Activated naive CD4-positive, alpha-beta T cell treated with anti-CD3 and anti-CD28 coated beads for 36 hours (primary cell): ENCODE measurements at regions not wholly inside any gene's neighbourhood (a gene's known extent, or its start where the extent isn't known, plus 50 kb on each side); places are given as distances from the start of the nearest gene placed in this dataset.
"Not testable (repeated sequence)": the region's sequence is repeated elsewhere in the genome, so short reads cannot be mapped to it uniquely, and the experiment has no call there.

Experiments
- CTCF ChIA-PET: fragments of 350-600 bp; sonication (Branson Sonifier 250); formaldehyde crosslinking; loops from one replicate; lab custom pipeline; 2021; ENCODE audit warnings: antibody characterized with exemption; lab: Charles Lee
- DNase-seq: peaks from one replicate; pipeline ENCODE4 v3.0.0-alpha.2; 2020
- H3K27ac Mint-ChIP-seq: one replicate; pipeline ENCODE4 v1.8.0; 2021; ENCODE audit warnings: mild to moderate bottlenecking, mixed read lengths
- H3K27me3 Mint-ChIP-seq: one replicate; pipeline ENCODE4 v1.8.0; 2021; ENCODE audit warnings: low read depth, mixed read lengths
- H3K36me3 Mint-ChIP-seq: one replicate; pipeline ENCODE4 v1.8.0; 2021; ENCODE audit warnings: low read depth, mixed read lengths
- H3K4me1 Mint-ChIP-seq: one replicate; pipeline ENCODE4 v1.8.0; 2021; ENCODE audit warnings: low read depth, mixed read lengths
- H3K4me3 Mint-ChIP-seq: one replicate; pipeline ENCODE4 v1.8.0; 2021; ENCODE audit warnings: mild to moderate bottlenecking, moderate library complexity, mixed read lengths
- H3K9me3 Mint-ChIP-seq: one replicate; pipeline ENCODE4 v1.8.0; 2021; ENCODE audit warnings: mixed read lengths
- intact Hi-C: fragments of 100-400 bp; cut with micrococcal nuclease; formaldehyde crosslinking; loops from one replicate; pipeline ENCODE4 v1.15.1; 2023

DNA sequence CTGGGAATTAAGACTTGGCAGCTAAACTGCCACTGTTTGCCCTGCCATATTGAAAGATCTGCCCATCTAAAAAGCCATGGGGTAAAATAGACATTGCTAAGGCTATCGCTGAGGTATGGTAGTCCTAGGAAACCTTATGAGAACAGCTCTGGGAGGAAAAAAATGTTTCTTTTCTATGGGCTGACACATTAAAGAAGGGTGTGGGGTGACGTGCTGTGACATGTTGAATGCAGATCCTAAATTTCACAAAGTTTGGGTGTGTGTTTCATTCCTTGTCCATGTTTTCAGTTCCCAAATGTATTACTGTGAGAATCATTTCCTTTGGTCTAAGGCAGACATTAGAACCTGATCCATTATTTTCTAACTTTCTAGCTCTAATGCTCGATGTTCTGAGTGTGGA lies 766.4 kb downstream of the BCL11A start:
- H3K4me1 Mint-ChIP-seq: no peaks in the 10 kb centered on the region
- no peaks in the 10 kb centered on the region for H3K27me3 Mint-ChIP-seq
- no peak overlapping the region for H3K27ac Mint-ChIP-seq
- no peaks in the 10 kb centered on the region for H3K9me3 Mint-ChIP-seq
- intact Hi-C loops: no loop called here
- CTCF ChIA-PET: no interaction called here
- no peaks in the 10 kb centered on the region for H3K36me3 Mint-ChIP-seq
- no peak overlapping the region for H3K4me3 Mint-ChIP-seq
- no peak for DNase-seq

GRCh38 chr2:59786684-59787083 lies 766.8 kb downstream of the BCL11A start:
- Mint-ChIP-seq H3K4me3 (no peak overlapping the region), H3K27ac (no peak overlapping the region), H3K27me3 (no peaks in the 10 kb centered on the region), H3K9me3 (no peaks in the 10 kb centered on the region), H3K36me3 (no peaks in the 10 kb centered on the region), H3K4me1 (no peaks in the 10 kb centered on the region)
- intact Hi-C loops: no loop called here
- no peak for DNase-seq
- CTCF ChIA-PET: interaction anchor here (0.7 kb wide), 1 partner anchor 35 kb away, joined by 3 read pairs; no protein-coding TSS in a partner anchor

- Mint-ChIP-seq H3K9me3 (no peaks in the 10 kb centered on the region), H3K4me1 (no peaks in the 10 kb centered on the region), H3K36me3 (no peaks in the 10 kb centered on the region), H3K4me3 (no peak overlapping the region), H3K27me3 (no peaks in the 10 kb centered on the region), H3K27ac (no peak overlapping the region)
- CTCF ChIA-PET: no interaction called here
- DNase-seq: no peak
- intact Hi-C loops: no loop called here
Observed at GRCh38 chr2:59779571-59779970, 773.9 kb downstream of the BCL11A start.

- H3K36me3 Mint-ChIP-seq: no peaks in the 10 kb centered on the region
- H3K27me3 Mint-ChIP-seq: no peaks in the 10 kb centered on the region
- CTCF ChIA-PET: no interaction called here
- H3K9me3 Mint-ChIP-seq: no peaks in the 10 kb centered on the region
- no peak overlapping the region for H3K4me3 Mint-ChIP-seq
- no peak for DNase-seq
- intact Hi-C loops: no loop called here
- no peak overlapping the region for H3K27ac Mint-ChIP-seq
- no peaks in the 10 kb centered on the region for H3K4me1 Mint-ChIP-seq
Observed at GRCh38 chr2:59777120-59777519, 776.3 kb downstream of the BCL11A start.

DNA sequence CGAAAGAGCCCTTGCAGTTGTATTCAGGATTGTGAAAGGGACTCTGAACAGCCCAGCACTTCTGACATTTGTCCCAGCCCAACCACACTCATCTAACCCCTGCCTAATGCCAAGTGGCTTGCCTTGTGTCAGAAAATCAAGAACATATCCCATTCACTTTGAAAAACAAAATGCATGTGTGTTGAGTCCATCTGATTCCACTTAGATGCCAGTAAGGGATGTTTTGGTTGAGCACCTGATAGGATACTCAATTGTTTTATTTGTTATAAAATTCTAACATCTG lies 776.8 kb downstream of the BCL11A start:
- H3K27ac Mint-ChIP-seq: no peak overlapping the region
- H3K4me1 Mint-ChIP-seq: no peaks in the 10 kb centered on the region
- no peak overlapping the region for H3K4me3 Mint-ChIP-seq
- DNase-seq: no peak
- no peaks in the 10 kb centered on the region for H3K27me3 Mint-ChIP-seq
- no peaks in the 10 kb centered on the region for H3K9me3 Mint-ChIP-seq
- no peaks in the 10 kb centered on the region for H3K36me3 Mint-ChIP-seq
- intact Hi-C loops: no loop called here
- CTCF ChIA-PET: no interaction called here

DNA sequence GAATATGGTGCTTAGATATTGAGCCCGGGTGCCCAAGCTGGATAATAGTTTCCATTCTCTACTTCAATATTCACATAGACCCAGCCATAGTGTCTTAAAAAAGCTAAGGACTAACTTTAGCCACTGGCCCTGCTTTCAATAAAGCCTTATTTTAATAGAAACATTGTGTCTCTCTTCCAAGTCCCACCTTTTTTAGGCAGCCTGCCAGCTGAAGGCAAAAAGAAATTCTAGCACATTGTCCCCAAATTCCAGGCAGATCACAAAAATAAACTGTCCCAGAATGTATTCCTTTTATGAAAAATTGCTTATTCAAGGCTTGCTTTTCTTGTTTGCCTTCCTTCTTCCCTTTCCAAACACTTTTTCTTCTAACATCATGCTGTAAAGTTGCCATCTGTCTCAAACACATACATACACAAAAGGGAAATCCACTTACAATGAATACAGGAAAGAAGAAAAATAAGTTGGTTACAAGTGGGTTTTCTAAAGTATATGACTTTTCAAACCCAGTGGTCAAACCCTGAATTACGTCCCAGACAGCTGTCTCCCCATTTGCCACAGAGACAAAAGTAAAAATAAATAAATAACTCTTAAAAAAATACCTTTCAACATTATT lies 778.5 kb downstream of the BCL11A start:
- intact Hi-C loops: no loop called here
- no peak overlapping the region for H3K4me3 Mint-ChIP-seq
- DNase-seq: no peak
- no peaks in the 10 kb centered on the region for H3K4me1 Mint-ChIP-seq
- CTCF ChIA-PET: interaction anchor here (0.6 kb wide), 1 partner anchor 110 kb away, joined by 3 read pairs; no protein-coding TSS in a partner anchor
- H3K27me3 Mint-ChIP-seq: no peaks in the 10 kb centered on the region
- H3K36me3 Mint-ChIP-seq: no peaks in the 10 kb centered on the region
- no peak overlapping the region for H3K27ac Mint-ChIP-seq
- no peaks in the 10 kb centered on the region for H3K9me3 Mint-ChIP-seq

- Mint-ChIP-seq H3K27ac (no peak overlapping the region), H3K36me3 (no peaks in the 10 kb centered on the region), H3K9me3 (no peaks in the 10 kb centered on the region), H3K4me1 (no peaks in the 10 kb centered on the region), H3K27me3 (no peaks in the 10 kb centered on the region), H3K4me3 (no peak overlapping the region)
- no peak for DNase-seq
- CTCF ChIA-PET: no interaction called here
- intact Hi-C loops: no loop called here
Observed at GRCh38 chr2:59770651-59771050, 782.8 kb downstream of the BCL11A start.

GRCh38 chr2:59761966-59762365 lies 791.5 kb downstream of the BCL11A start:
- Mint-ChIP-seq H3K36me3 (no peaks in the 10 kb centered on the region), H3K9me3 (no peaks in the 10 kb centered on the region), H3K27me3 (no peaks in the 10 kb centered on the region), H3K4me3 (no peak overlapping the region), H3K27ac (no peak overlapping the region), H3K4me1 (no peaks in the 10 kb centered on the region)
- intact Hi-C loops: no loop called here
- CTCF ChIA-PET: no interaction called here
- DNase-seq: no peak

- no peaks in the 10 kb centered on the region for H3K36me3 Mint-ChIP-seq
Observed at GRCh38 chr2:59756150-59756549, 797.3 kb downstream of the BCL11A start.

GRCh38 chr2:59754011-59754735 lies 799.3 kb downstream of the BCL11A start:
- Mint-ChIP-seq H3K27ac (no peak overlapping the region), H3K4me1 (no peaks in the 10 kb centered on the region), H3K9me3 (no peaks in the 10 kb centered on the region), H3K4me3 (no peak overlapping the region), H3K36me3 (no peaks in the 10 kb centered on the region), H3K27me3 (no peaks in the 10 kb centered on the region)
- CTCF ChIA-PET: no interaction called here
- intact Hi-C loops: no loop called here
- DNase-seq: peak; percentile 13

More at GRCh38 chr2:59756150-59756549, 797.3 kb downstream of the BCL11A start:
- intact Hi-C loops: no loop called here
- CTCF ChIA-PET: no interaction called here
- Mint-ChIP-seq H3K9me3 (no peaks in the 10 kb centered on the region), H3K4me3 (no peak overlapping the region), H3K27me3 (no peaks in the 10 kb centered on the region), H3K27ac (no peak overlapping the region), H3K4me1 (no peaks in the 10 kb centered on the region)
- no peak for DNase-seq

GRCh38 chr2:59752512-59752911 lies 800.9 kb downstream of the BCL11A start:
- Mint-ChIP-seq H3K36me3 (no peaks in the 10 kb centered on the region), H3K27me3 (no peaks in the 10 kb centered on the region), H3K27ac (no peak overlapping the region), H3K4me3 (no peak overlapping the region), H3K4me1 (no peaks in the 10 kb centered on the region), H3K9me3 (no peaks in the 10 kb centered on the region)
- intact Hi-C loops: loop anchor here (2.0 kb wide), 1 partner anchor 50 kb away; no protein-coding TSS in a partner anchor
- DNase-seq: no peak
- CTCF ChIA-PET: no interaction called here

DNA sequence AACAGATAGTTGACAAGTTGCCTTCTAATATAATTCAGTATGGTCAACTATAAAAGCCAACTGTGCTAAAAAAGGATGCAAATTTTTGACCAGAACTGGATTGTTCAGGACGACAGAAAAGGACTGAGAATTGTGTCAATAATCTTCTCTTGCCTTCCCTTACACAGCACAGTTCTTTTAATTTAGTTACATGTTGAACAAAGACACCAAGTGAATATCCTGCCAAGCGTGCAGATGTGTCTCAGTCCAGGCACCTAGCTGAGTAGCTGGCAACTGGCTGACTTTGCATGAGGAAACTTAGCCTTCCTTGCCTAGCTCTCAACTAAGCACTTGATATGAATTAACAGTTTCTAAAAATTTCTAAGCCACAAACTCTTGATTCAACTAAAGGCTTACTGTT lies 801.4 kb downstream of the BCL11A start:
- CTCF ChIA-PET: no interaction called here

GRCh38 chr2:59751214-59751613 lies 802.2 kb downstream of the BCL11A start:
- H3K27ac Mint-ChIP-seq, H3K4me3 Mint-ChIP-seq, intact Hi-C loops, CTCF ChIA-PET, H3K9me3 Mint-ChIP-seq, H3K4me1 Mint-ChIP-seq, DNase-seq, H3K27me3 Mint-ChIP-seq, H3K36me3 Mint-ChIP-seq: not testable (repeated sequence)

More for the DNA sequence above, 801.4 kb downstream of the BCL11A start:
- H3K27me3 Mint-ChIP-seq: no peaks in the 10 kb centered on the region
- no peak overlapping the region for H3K27ac Mint-ChIP-seq
- H3K4me1 Mint-ChIP-seq: no peaks in the 10 kb centered on the region
- no peaks in the 10 kb centered on the region for H3K36me3 Mint-ChIP-seq
- no peak for DNase-seq
- no peak overlapping the region for H3K4me3 Mint-ChIP-seq
- no peaks in the 10 kb centered on the region for H3K9me3 Mint-ChIP-seq
- intact Hi-C loops: loop anchor here (2.0 kb wide), 1 partner anchor 51 kb away; no protein-coding TSS in a partner anchor
